Tibial artery (tissue), 4 donors: ENCODE measurements at regions not wholly inside any gene's neighbourhood (a gene's known extent, or its start where the extent isn't known, plus 50 kb on each side); places are given as distances from the start of the nearest gene placed in this dataset.

Source experiments
- DNase-seq, 2 donors: peaks; one replicate each; pipeline ENCODE4 v3.0.0-alpha.2; 2019
- H3K27ac ChIP-seq, 2 donors: fragments of 200-600 bp; sonication (generic) in 1 of 2; 1 replicate in 1 of 2; 2 replicates in 1 of 2; pipeline ENCODE4 v1.5.1; 2018 to 2019; ENCODE audit warnings: mild to moderate bottlenecking in 1 of 2
- H3K27me3 ChIP-seq, 2 donors: fragments of 200-600 bp; sonication (generic) in 1 of 2; one replicate each; pipeline versions ENCODE4 v1.5.1 to v1.6.0; 2016 to 2019
- H3K36me3 ChIP-seq, 3 donors: fragments of 200-600 bp; sonication (generic) in 2 of 3; one replicate each; pipeline ENCODE4 v1.5.1; 2016 to 2019; ENCODE audit warnings: mild to moderate bottlenecking in 2 of 3
- H3K4me1 ChIP-seq, 4 donors: fragments of 200-600 bp; sonication (generic) in 2 of 4; 1 replicate in 3 of 4; 2 replicates in 1 of 4; pipeline ENCODE4 v1.5.1; 2016 to 2019
- H3K4me3 ChIP-seq, 2 donors: fragments of 200-600 bp; sonication (generic) in 1 of 2; 1 replicate in 1 of 2; 2 replicates in 1 of 2; pipeline ENCODE4 v1.5.1; 2018 to 2019; ENCODE audit warnings: mild to moderate bottlenecking in 2 of 2
- H3K9me3 ChIP-seq, 3 donors: fragments of 200-600 bp; sonication (generic) in 1 of 3; one replicate each; pipeline ENCODE4 v1.5.1; 2016 to 2019
- CTCF ChIP-seq, 2 experiments: fragments of 200-600 bp in 1 of 2; fragments of 450-650 bp in 1 of 2; IDR thresholded peaks; one replicate each; pipeline ENCODE4 v1.5.1; 2017 to 2019; ENCODE audit warnings: antibody characterized with exemption in 2 of 2, mild to moderate bottlenecking in 1 of 2, moderate library complexity in 1 of 2
- intact Hi-C: fragments of 100-400 bp; cut with DNase I; formaldehyde crosslinking; loops from one replicate; pipeline ENCODE4 v1.15.0; 2023; ENCODE audit warnings: low total_unique reads

GRCh38 chr18:51399491-51400122 lies 202.1 kb upstream of the MEX3C start:
- Histone ChIP-seq H3K27ac (no peak overlapping the region), H3K4me1 (no peaks in the 10 kb centered on the region), H3K36me3 (no peaks in the 10 kb centered on the region), H3K27me3 (no peaks in the 10 kb centered on the region), H3K4me3 (no peak overlapping the region), H3K9me3 (no peaks in the 10 kb centered on the region)
- intact Hi-C loops: no loop called here
- no peak for DNase-seq
- no peak for TF ChIP-seq CTCF (IDR thresholded peaks at IDR 0.05)

GRCh38 chr18:51400721-51401120 lies 203.2 kb upstream of the MEX3C start:
- Histone ChIP-seq H3K36me3 (no peaks in the 10 kb centered on the region), H3K27me3 (no peaks in the 10 kb centered on the region), H3K4me3 (no peak overlapping the region), H3K9me3 (no peaks in the 10 kb centered on the region), H3K27ac (no peak overlapping the region), H3K4me1 (no peaks in the 10 kb centered on the region)
- DNase-seq: no peak
- TF ChIP-seq CTCF (IDR thresholded peaks at IDR 0.05): no peak
- intact Hi-C loops: no loop called here

GRCh38 chr18:51401912-51402311 lies 204.4 kb upstream of the MEX3C start:
- no peaks in the 10 kb centered on the region for H3K36me3 ChIP-seq
- no peak for TF ChIP-seq CTCF (IDR thresholded peaks at IDR 0.05)
- no peak overlapping the region for H3K27ac ChIP-seq
- no peak for DNase-seq
- no peaks in the 10 kb centered on the region for H3K4me1 ChIP-seq
- intact Hi-C loops: no loop called here
- H3K9me3 ChIP-seq: no peaks in the 10 kb centered on the region
- no peaks in the 10 kb centered on the region for H3K27me3 ChIP-seq
- H3K4me3 ChIP-seq: no peak overlapping the region

GRCh38 chr18:51404620-51405019 lies 207.1 kb upstream of the MEX3C start:
- no peaks in the 10 kb centered on the region for H3K27me3 ChIP-seq
- intact Hi-C loops: no loop called here

GRCh38 chr18:51405683-51406477 lies 208.4 kb upstream of the MEX3C start:
- intact Hi-C loops: no loop called here
- H3K4me3 ChIP-seq: no peak overlapping the region
- TF ChIP-seq CTCF (IDR thresholded peaks at IDR 0.05): no peak

More at GRCh38 chr18:51404620-51405019, 207.1 kb upstream of the MEX3C start:
- no peak for TF ChIP-seq CTCF (IDR thresholded peaks at IDR 0.05)
- Histone ChIP-seq H3K4me3 (no peak overlapping the region), H3K4me1 (no peaks in the 10 kb centered on the region), H3K27ac (no peak overlapping the region), H3K9me3 (no peaks in the 10 kb centered on the region), H3K36me3 (no peaks in the 10 kb centered on the region)
- no peak for DNase-seq

More at GRCh38 chr18:51405683-51406477, 208.4 kb upstream of the MEX3C start:
- H3K9me3 ChIP-seq: no peaks in the 10 kb centered on the region
- no peaks in the 10 kb centered on the region for H3K27me3 ChIP-seq
- DNase-seq: no peak
- no peaks in the 10 kb centered on the region for H3K36me3 ChIP-seq
- no peak overlapping the region for H3K27ac ChIP-seq
- H3K4me1 ChIP-seq: no peaks in the 10 kb centered on the region
